ENCODE measurements at regions not wholly inside any gene's neighbourhood (a gene's known extent, or its start where the extent isn't known, plus 50 kb on each side); places are given as distances from the start of the nearest gene placed in this dataset.

DNA sequence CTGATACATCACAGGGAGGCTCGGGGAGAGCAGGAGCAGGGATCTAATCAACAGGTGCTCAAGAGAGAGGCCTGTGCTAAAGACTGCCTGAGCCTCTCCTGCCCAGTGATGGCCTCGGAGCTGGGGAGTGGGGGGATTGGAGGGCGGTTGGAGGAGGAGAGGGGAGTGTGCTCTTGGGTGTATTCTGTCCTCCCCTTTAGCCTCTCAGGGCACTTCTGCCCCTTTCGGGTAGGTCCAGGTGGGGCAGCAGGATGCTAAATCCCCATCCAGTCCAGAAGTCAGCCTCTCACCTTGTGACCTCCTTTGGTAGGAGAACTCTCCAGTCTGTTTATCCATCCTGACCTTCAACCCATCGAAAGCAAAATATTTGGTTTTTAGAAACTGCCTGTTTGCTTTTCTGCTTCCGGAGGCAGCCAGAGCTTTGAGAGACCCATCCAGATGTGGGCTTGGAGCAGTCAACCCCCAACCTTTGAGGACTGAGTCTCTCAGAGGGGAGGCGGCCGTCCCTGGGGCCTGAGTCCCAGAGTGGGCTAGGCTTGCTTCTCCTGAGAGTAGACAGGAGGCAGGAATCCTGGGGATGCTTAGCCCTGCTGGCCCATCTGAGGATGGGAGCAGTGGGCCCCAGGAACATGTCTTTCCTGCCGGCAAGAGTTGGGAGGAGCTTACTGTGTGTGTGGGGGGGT is 105.2 kb upstream of the SYT13 start:
- TF ChIP-seq, protein P1, sequence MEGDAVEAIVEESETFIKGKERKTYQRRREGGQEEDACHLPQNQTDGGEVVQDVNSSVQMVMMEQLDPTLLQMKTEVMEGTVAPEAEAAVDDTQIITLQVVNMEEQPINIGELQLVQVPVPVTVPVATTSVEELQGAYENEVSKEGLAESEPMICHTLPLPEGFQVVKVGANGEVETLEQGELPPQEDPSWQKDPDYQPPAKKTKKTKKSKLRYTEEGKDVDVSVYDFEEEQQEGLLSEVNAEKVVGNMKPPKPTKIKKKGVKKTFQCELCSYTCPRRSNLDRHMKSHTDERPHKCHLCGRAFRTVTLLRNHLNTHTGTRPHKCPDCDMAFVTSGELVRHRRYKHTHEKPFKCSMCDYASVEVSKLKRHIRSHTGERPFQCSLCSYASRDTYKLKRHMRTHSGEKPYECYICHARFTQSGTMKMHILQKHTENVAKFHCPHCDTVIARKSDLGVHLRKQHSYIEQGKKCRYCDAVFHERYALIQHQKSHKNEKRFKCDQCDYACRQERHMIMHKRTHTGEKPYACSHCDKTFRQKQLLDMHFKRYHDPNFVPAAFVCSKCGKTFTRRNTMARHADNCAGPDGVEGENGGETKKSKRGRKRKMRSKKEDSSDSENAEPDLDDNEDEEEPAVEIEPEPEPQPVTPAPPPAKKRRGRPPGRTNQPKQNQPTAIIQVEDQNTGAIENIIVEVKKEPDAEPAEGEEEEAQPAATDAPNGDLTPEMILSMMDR (IDR thresholded peaks at IDR 0.05), result no peak
- TF ChIP-seq EP300 (IDR thresholded peaks at IDR 0.05) (no peak), POLR2A (IDR thresholded peaks at IDR 0.05) (no peak)

All from gastroesophageal sphincter (tissue), 3 donors.